ENCODE measurements at regions not wholly inside any gene's neighbourhood (a gene's known extent, or its start where the extent isn't known, plus 50 kb on each side); places are given as distances from the start of the nearest gene placed in this dataset.

- Histone ChIP-seq H3K18ac (ENCODE audit: extremely low read depth, low read length) (no peak overlapping the region), H3K4me2 (ENCODE audit: insufficient read depth in 1 of 2, low read depth in 2 of 2, low read length in 2 of 2) (no peak overlapping the region), H3K27me3 (replicated peaks in 1 of 4; ENCODE audit: control insufficient read depth in 3 of 4, extremely low read depth in 1 of 4, insufficient read depth in 3 of 4, low read length in 3 of 4) (no peaks in the 10 kb centered on the region), H4K20me1 (replicated peaks in 1 of 2; ENCODE audit: control insufficient read depth in 1 of 2, insufficient read depth in 2 of 2, low read length in 2 of 2) (no peaks in the 10 kb centered on the region), H3K36me3 (ENCODE audit: control insufficient read depth in 2 of 4, insufficient read depth in 4 of 4, low read length in 3 of 4) (no peaks in the 10 kb centered on the region), H3K4me3 (ENCODE audit: extremely low read depth in 1 of 4, insufficient read depth in 2 of 4, low read depth in 3 of 4, low read length in 4 of 4) (no peak overlapping the region), H2BK5ac (ENCODE audit: low read depth, low read length) (no peak overlapping the region), H2BK20ac (ENCODE audit: low read length) (no peak overlapping the region), H3K9ac (replicated peaks in 1 of 4; ENCODE audit: extremely low read depth in 1 of 4, low read depth in 3 of 4, low read length in 3 of 4) (no peak overlapping the region), H3K4me1 (replicated peaks in 1 of 4; ENCODE audit: control insufficient read depth in 3 of 4, insufficient read depth in 4 of 4, low read length in 3 of 4) (peaks cover 0 to 2% (median 0%) of the 10 kb centered on the region in 4 experiments; a peak in 1 of 7 replicates), H3K9me3 (ENCODE audit: insufficient read depth in 2 of 2, low read depth in 1 of 2, low read length in 1 of 2) (peaks cover 0 to 8% of the 10 kb centered on the region in 2 experiments), H2BK120ac (replicated peaks; ENCODE audit: low read depth, low read length) (no peak overlapping the region), H2BK12ac (ENCODE audit: low read depth, low read length) (no peak overlapping the region), H2BK15ac (ENCODE audit: low read length) (no peak overlapping the region), H4K5ac (ENCODE audit: insufficient read length, low read depth, low read length) (no peak overlapping the region), H4K91ac (replicated peaks; ENCODE audit: insufficient read length, low read length) (no peak overlapping the region), H4K8ac (ENCODE audit: extremely low read depth, insufficient read depth, low read length) (no peak overlapping the region), H3K23ac (ENCODE audit: insufficient read length) (no peak overlapping the region), H2AFZ (ENCODE audit: low read length) (no peak overlapping the region), H3K79me2 (ENCODE audit: control insufficient read depth in 1 of 2, insufficient read depth in 2 of 2, low read length in 2 of 2) (no peaks in the 10 kb centered on the region), H3K14ac (ENCODE audit: insufficient read length) (no peak overlapping the region), H3K27ac (ENCODE audit: low read depth, low read length) (no peak overlapping the region), H3K4ac (replicated peaks; ENCODE audit: insufficient read length, low read depth, low read length) (no peak overlapping the region), H3K23me2 (ENCODE audit: low read depth, low read length) (no peaks in the 10 kb centered on the region), H3K56ac (replicated peaks; ENCODE audit: insufficient read length, low read depth, low read length) (no peak overlapping the region), H3K79me1 (ENCODE audit: low read depth, low read length) (no peaks in the 10 kb centered on the region), H2AK5ac (ENCODE audit: low read depth, low read length) (no peak overlapping the region)
- no peak for DNase-seq (ENCODE audit: low read depth in 1 of 2, low spot score in 2 of 2)
- 94% methylated on average over 5 of the region's 5 CpGs; no CpG with 5 or more reads in 1 of the 2 experiments for WGBS, 2 experiments (ENCODE audit: extremely low coverage in 1 of 2, insufficient coverage in 1 of 2, insufficient read length in 1 of 2, insufficient replicate concordance in 2 of 2, low coverage in 1 of 2, low lambda C conversion rate in 2 of 2, missing lambda C conversion rate in 1 of 2)
- FAIRE-seq, result no peak
- ChIA-PET POLR2A (ENCODE audit: partially characterized antibody) (no interaction called here), CTCF (ENCODE audit: partially characterized antibody) (interaction anchor here (0.6 to 2.5 kb wide), 2 partner anchors 11 to 642 kb away, joined by 3 to 14 read pairs; no protein-coding TSS in a partner anchor)
- no peak for TF ChIP-seq E2F6 (IDR thresholded peaks at IDR 0.05)
- TF ChIP-seq JUND (IDR thresholded peaks at IDR 0.05; ENCODE audit: low read length), result no peak
- TF ChIP-seq HDAC2 (IDR thresholded peaks at IDR 0.05; ENCODE audit: borderline replicate concordance in 1 of 2, low read depth in 2 of 2, low read length in 2 of 2), result no peak
- no peak for TF ChIP-seq TAF7 (optimal IDR thresholded peaks at IDR 0.05; ENCODE audit: borderline replicate concordance, low read depth, low read length)
- TF ChIP-seq KDM4A (IDR thresholded peaks at IDR 0.05; ENCODE audit: low read depth, low read length, severe bottlenecking), result no peak
- TF ChIP-seq CTBP2 (IDR thresholded peaks at IDR 0.05; ENCODE audit: borderline replicate concordance, insufficient read depth, insufficient read length, low read length), result no peak
Measured at GRCh38 chr1:99537886-99538617, 107.9 kb upstream of the PALMD start.
